H9 (cell line): ENCODE measurements at regions not wholly inside any gene's neighbourhood (a gene's known extent, or its start where the extent isn't known, plus 50 kb on each side); places are given as distances from the start of the nearest gene placed in this dataset.

Experiments used
- DNase-seq: peaks from one replicate; pipeline ENCODE4 v3.0.0-alpha.2; 2017
- H2AFZ ChIP-seq: one replicate; pipeline ENCODE4 v1.6.1; 2013; ENCODE audit warnings: mild to moderate bottlenecking, low read length, control low read depth, moderate library complexity
- H2AK5ac ChIP-seq: 2 replicates; pipeline ENCODE4 v1.6.1; 2013; ENCODE audit warnings: low read length, control low read depth, mixed read lengths; ENCODE audit not compliant: insufficient read length
- H2BK120ac ChIP-seq: one replicate; pipeline ENCODE4 v1.6.1; 2013; ENCODE audit warnings: low read depth, mild to moderate bottlenecking, low read length, control low read depth, inconsistent platforms; ENCODE audit not compliant: poor library complexity, severe bottlenecking
- H2BK12ac ChIP-seq: 2 replicates; pipeline ENCODE4 v1.6.1; 2013; ENCODE audit warnings: low read length, control low read depth, mixed read lengths, low read depth; ENCODE audit not compliant: insufficient read length
- H2BK15ac ChIP-seq: 2 replicates; pipeline ENCODE4 v1.6.1; 2013; ENCODE audit warnings: low read depth, low read length, control low read depth
- H2BK20ac ChIP-seq: one replicate; pipeline ENCODE4 v1.6.1; 2013; ENCODE audit warnings: low read depth, mild to moderate bottlenecking, low read length, control low read depth, inconsistent platforms; ENCODE audit not compliant: poor library complexity, severe bottlenecking
- H2BK5ac ChIP-seq: 2 replicates; pipeline ENCODE4 v1.6.1; 2013; ENCODE audit warnings: low read length, control low read depth, mixed read lengths; ENCODE audit not compliant: insufficient read length
- H3K14ac ChIP-seq: 2 replicates; pipeline ENCODE4 v1.6.1; 2013; ENCODE audit warnings: low read length, control low read depth; ENCODE audit not compliant: insufficient read depth
- H3K18ac ChIP-seq: 2 replicates; pipeline ENCODE4 v1.6.1; 2013; ENCODE audit warnings: low read depth, mild to moderate bottlenecking, mixed read lengths, low read length, control low read depth; ENCODE audit not compliant: insufficient read length
- H3K23ac ChIP-seq: 2 replicates; pipeline ENCODE4 v1.6.1; 2013; ENCODE audit warnings: low read length, control low read depth, mixed read lengths, low read depth; ENCODE audit not compliant: insufficient read length
- H3K23me2 ChIP-seq: 2 replicates; pipeline ENCODE4 v1.6.1; 2013; ENCODE audit warnings: low read depth, mild to moderate bottlenecking, mixed read lengths, low read length, control low read depth; ENCODE audit not compliant: insufficient read length, poor library complexity, severe bottlenecking
- H3K27ac ChIP-seq: 2 replicates; pipeline ENCODE4 v1.5.1; 2013; ENCODE audit warnings: low read length, control low read depth, mixed read lengths, low read depth; ENCODE audit not compliant: insufficient read length
- H3K27me3 ChIP-seq: 2 replicates; pipeline ENCODE4 v1.6.1; 2013; ENCODE audit warnings: low read length, control low read depth, inconsistent platforms; ENCODE audit not compliant: insufficient read depth
- H3K4ac ChIP-seq: 2 replicates; pipeline ENCODE4 v1.6.1; 2013; ENCODE audit warnings: low read depth, mild to moderate bottlenecking, control low read depth, inconsistent platforms, low read length, moderate library complexity
- H3K4me1 ChIP-seq: 2 replicates; pipeline ENCODE4 v1.6.1; 2013; ENCODE audit warnings: low read length, control low read depth, inconsistent platforms; ENCODE audit not compliant: insufficient read depth
- H3K4me2 ChIP-seq: 2 replicates; pipeline ENCODE4 v1.6.1; 2013; ENCODE audit warnings: low read length, control low read depth, mixed read lengths; ENCODE audit not compliant: insufficient read length, insufficient read depth
- H3K56ac ChIP-seq: 2 replicates; pipeline ENCODE4 v1.6.1; 2013; ENCODE audit warnings: low read depth, mild to moderate bottlenecking, mixed read lengths, low read length, control low read depth; ENCODE audit not compliant: insufficient read length
- H3K79me1 ChIP-seq: 2 replicates; pipeline ENCODE4 v1.6.1; 2013; ENCODE audit warnings: low read depth, mild to moderate bottlenecking, moderate library complexity, low read length, control low read depth, inconsistent platforms; ENCODE audit not compliant: insufficient read depth, poor library complexity, severe bottlenecking
- H3K79me2 ChIP-seq: 2 replicates; pipeline ENCODE4 v1.6.1; 2013; ENCODE audit warnings: low read length, control low read depth, inconsistent platforms; ENCODE audit not compliant: insufficient read depth
- H3K9ac ChIP-seq: 2 replicates; pipeline ENCODE4 v1.6.1; 2013; ENCODE audit warnings: low read length, control low read depth, mixed read lengths; ENCODE audit not compliant: insufficient read length; ENCODE audit errors: extremely low read depth
- H3K9me3 ChIP-seq: one replicate; pipeline ENCODE4 v1.6.1; 2013; ENCODE audit warnings: low read depth, low read length, inconsistent platforms; ENCODE audit not compliant: control insufficient read depth
- H3T11ph ChIP-seq: one replicate; pipeline ENCODE4 v1.6.1; 2013; ENCODE audit warnings: mild to moderate bottlenecking, low read length, control low read depth, inconsistent platforms
- H4K20me1 ChIP-seq: one replicate; pipeline ENCODE4 v1.6.1; 2013; ENCODE audit not compliant: control insufficient read depth, insufficient read length, insufficient read depth
- H4K5ac ChIP-seq: 2 replicates; pipeline ENCODE4 v1.6.1; 2013; ENCODE audit warnings: low read depth, mild to moderate bottlenecking, mixed read lengths, low read length, control low read depth; ENCODE audit not compliant: insufficient read length
- H4K8ac ChIP-seq: replicated peaks from 2 replicates; pipeline ENCODE4 v1.6.1; 2013; ENCODE audit warnings: low read length, control low read depth, mixed read lengths, low read depth; ENCODE audit not compliant: insufficient read length
- H4K91ac ChIP-seq: 2 replicates; pipeline ENCODE4 v1.6.1; 2013; ENCODE audit warnings: low read depth, mild to moderate bottlenecking, moderate library complexity, mixed read lengths, low read length, control low read depth; ENCODE audit not compliant: insufficient read length
- H3K27ac Mint-ChIP-seq, 3 experiments: 2 replicates in 2 of 3; 3 replicates in 1 of 3; pipeline ENCODE4 v1.8.0; 2020 to 2021; ENCODE audit warnings: mixed read lengths in 3 of 3, mild to moderate bottlenecking in 1 of 3, moderate library complexity in 1 of 3
- H3K27me3 Mint-ChIP-seq: 2 replicates; pipeline ENCODE4 v1.8.0; 2021; ENCODE audit warnings: low read depth, mild to moderate bottlenecking, moderate library complexity, mixed read lengths
- H3K36me3 Mint-ChIP-seq, 3 experiments: 2 replicates in 2 of 3; 3 replicates in 1 of 3; pipeline ENCODE4 v1.8.0; 2020 to 2021; ENCODE audit warnings: low read depth in 3 of 3, mixed read lengths in 3 of 3; ENCODE audit not compliant: insufficient read depth in 1 of 3
- H3K4me1 Mint-ChIP-seq, 2 experiments: 2 replicates each; pipeline ENCODE4 v1.8.0; 2020; ENCODE audit warnings: mixed read lengths in 2 of 2
- H3K4me3 Mint-ChIP-seq, 2 experiments: 2 replicates in 1 of 2; 3 replicates in 1 of 2; pipeline ENCODE4 v1.8.0; 2020 to 2021; ENCODE audit warnings: mild to moderate bottlenecking in 2 of 2, mixed read lengths in 2 of 2, moderate library complexity in 1 of 2
- H3K9me3 Mint-ChIP-seq, 2 experiments: 2 replicates in 1 of 2; 3 replicates in 1 of 2; pipeline ENCODE4 v1.8.0; 2020; ENCODE audit warnings: mild to moderate bottlenecking in 2 of 2, mixed read lengths in 2 of 2, moderate library complexity in 1 of 2
- WGBS: extraction: QIAGEN DNeasy Blood & Tissue Kit; methylation state at CpG from one replicate; pipeline ENCODE4 v1.1.7; 2013; ENCODE audit warnings: missing lambda C conversion rate, low lambda C conversion rate, mixed read lengths; ENCODE audit not compliant: insufficient read length; ENCODE audit errors: extremely low coverage; 5-methylcytosine and 5-hydroxymethylcytosine counted together
- TF ChIP-seq, protein P1 (sequence below): fragments of 200-600 bp; sonication (generic); conservative IDR thresholded peaks from 3 replicates; pipeline ENCODE4 v1.8.0; 2021; ENCODE audit warnings: antibody characterized with exemption, mild to moderate bottlenecking

DNA sequence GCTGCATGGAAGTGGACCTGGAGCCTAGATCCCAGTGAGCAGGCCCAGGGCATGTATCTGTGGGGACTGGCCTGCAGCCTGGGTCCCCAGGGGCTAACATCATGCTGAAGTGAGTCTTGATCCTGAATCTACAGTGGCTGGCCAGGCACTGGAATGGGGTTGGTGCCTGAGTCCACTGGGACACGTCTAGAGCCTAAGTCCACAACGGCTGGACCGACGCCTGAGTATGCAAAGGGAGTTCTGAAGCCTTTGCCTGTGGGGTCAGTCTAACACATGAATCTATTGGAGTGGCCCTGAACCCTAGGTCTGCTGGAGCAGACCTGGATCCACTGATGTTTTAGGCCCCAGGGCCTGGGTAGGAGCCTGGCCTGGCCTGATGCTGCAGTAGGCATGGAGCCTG lies 665.5 kb downstream of the DCDC2C start:
- Mint-ChIP-seq H3K4me1 (peaks cover 4 to 5% of the 10 kb centered on the region in 2 experiments), H3K36me3 (peaks cover 12 to 44% (median 16%) of the 10 kb centered on the region in 3 experiments), H3K9me3 (peaks cover 31 to 36% of the 10 kb centered on the region in 2 experiments), H3K27ac (no peak overlapping the region), H3K27me3 (no peaks in the 10 kb centered on the region), H3K4me3 (no peak overlapping the region)
- Histone ChIP-seq H2BK12ac (no peak overlapping the region), H2BK15ac (no peak overlapping the region), H3K18ac (no peak overlapping the region), H3K4me1 (no peaks in the 10 kb centered on the region), H2AFZ (no peak overlapping the region), H2BK120ac (no peak overlapping the region), H3T11ph (no peak overlapping the region), H3K9me3 (no peaks in the 10 kb centered on the region), H4K91ac (no peak overlapping the region), H2BK5ac (no peak overlapping the region), H4K8ac (no peak overlapping the region), H3K27me3 (no peaks in the 10 kb centered on the region), H3K4ac (no peak overlapping the region), H3K4me2 (no peak overlapping the region), H2BK20ac (no peak overlapping the region), H4K20me1 (no peaks in the 10 kb centered on the region), H2AK5ac (no peak overlapping the region), H3K23ac (no peak overlapping the region), H3K79me1 (no peaks in the 10 kb centered on the region), H3K27ac (no peak overlapping the region), H3K9ac (no peak overlapping the region), H3K14ac (no peak overlapping the region), H3K23me2 (no peaks in the 10 kb centered on the region), H3K56ac (no peak overlapping the region), H4K5ac (no peak overlapping the region), H3K79me2 (no peaks in the 10 kb centered on the region)
- TF ChIP-seq, protein P1, sequence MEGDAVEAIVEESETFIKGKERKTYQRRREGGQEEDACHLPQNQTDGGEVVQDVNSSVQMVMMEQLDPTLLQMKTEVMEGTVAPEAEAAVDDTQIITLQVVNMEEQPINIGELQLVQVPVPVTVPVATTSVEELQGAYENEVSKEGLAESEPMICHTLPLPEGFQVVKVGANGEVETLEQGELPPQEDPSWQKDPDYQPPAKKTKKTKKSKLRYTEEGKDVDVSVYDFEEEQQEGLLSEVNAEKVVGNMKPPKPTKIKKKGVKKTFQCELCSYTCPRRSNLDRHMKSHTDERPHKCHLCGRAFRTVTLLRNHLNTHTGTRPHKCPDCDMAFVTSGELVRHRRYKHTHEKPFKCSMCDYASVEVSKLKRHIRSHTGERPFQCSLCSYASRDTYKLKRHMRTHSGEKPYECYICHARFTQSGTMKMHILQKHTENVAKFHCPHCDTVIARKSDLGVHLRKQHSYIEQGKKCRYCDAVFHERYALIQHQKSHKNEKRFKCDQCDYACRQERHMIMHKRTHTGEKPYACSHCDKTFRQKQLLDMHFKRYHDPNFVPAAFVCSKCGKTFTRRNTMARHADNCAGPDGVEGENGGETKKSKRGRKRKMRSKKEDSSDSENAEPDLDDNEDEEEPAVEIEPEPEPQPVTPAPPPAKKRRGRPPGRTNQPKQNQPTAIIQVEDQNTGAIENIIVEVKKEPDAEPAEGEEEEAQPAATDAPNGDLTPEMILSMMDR = no peak
- no peak for DNase-seq
- WGBS = no CpG with 5 or more reads among the region's 4 CpGs
